Stomach (tissue), 4 donors: ENCODE measurements at regions not wholly inside any gene's neighbourhood (a gene's known extent, or its start where the extent isn't known, plus 50 kb on each side); places are given as distances from the start of the nearest gene placed in this dataset.

Experiments used
- EP300 ChIP-seq: sonication (generic); formaldehyde crosslinking; IDR thresholded peaks from one replicate; pipeline ENCODE4 v1.6.1; 2017; ENCODE audit warnings: antibody characterized with exemption
- POLR2A ChIP-seq, 4 donors: fragments of 450-650 bp; IDR thresholded peaks; one replicate each; pipeline ENCODE4 v1.6.1; 2016; ENCODE audit warnings: antibody characterized with exemption in 4 of 4, control low read depth in 2 of 4, mild to moderate bottlenecking in 1 of 4, moderate library complexity in 1 of 4
- POLR2AphosphoS5 ChIP-seq, 3 donors: sonication (generic); formaldehyde crosslinking; IDR thresholded peaks; one replicate each; pipeline ENCODE4 v1.6.1; 2016; ENCODE audit warnings: antibody characterized with exemption in 3 of 3
- TF ChIP-seq, protein P1 (sequence below), 7 experiments: fragments of 450-650 bp in 4 of 7; fragments of 200-600 bp in 3 of 7; sonication (generic) in 3 of 7; IDR thresholded peaks; one replicate each; pipeline ENCODE4 v1.5.1; 2016 to 2019; ENCODE audit warnings: antibody characterized with exemption in 7 of 7, control low read depth in 2 of 7, mild to moderate bottlenecking in 1 of 7

DNA sequence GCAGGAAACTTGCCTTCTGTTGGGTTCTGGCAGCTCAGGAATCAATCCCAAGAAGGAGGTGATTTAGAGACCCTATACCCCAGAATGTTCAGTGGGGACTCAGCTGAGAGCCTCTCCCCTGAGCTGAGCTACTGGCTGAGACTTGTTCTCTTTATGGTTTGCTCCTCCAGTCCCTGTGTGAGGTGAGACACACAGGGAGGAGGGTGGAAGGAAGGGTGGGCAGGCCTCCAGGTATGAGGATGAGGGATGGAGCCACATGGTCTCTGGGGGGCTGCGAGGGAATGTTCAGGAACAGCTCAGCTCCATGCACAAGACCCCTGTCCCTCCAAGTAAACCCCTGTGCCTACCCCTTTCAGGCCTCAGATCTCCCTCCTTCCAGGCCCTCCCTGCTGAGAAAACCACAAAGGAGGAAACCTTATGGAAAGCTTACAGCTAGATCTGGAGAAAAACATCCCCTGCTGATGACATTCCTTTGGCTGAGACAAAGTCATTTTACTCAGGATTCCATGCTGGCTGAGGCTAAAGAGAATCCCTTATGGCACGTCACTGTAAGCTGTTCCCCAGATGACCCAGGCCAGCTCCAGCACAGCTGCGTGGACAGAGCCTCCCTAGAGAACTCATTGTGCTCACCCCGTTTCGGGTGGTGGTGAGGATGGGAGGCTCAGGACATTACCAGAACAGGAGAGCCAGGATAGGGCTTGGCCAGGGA lies 91.5 kb upstream of the IPO9 start:
- TF ChIP-seq, protein P1, sequence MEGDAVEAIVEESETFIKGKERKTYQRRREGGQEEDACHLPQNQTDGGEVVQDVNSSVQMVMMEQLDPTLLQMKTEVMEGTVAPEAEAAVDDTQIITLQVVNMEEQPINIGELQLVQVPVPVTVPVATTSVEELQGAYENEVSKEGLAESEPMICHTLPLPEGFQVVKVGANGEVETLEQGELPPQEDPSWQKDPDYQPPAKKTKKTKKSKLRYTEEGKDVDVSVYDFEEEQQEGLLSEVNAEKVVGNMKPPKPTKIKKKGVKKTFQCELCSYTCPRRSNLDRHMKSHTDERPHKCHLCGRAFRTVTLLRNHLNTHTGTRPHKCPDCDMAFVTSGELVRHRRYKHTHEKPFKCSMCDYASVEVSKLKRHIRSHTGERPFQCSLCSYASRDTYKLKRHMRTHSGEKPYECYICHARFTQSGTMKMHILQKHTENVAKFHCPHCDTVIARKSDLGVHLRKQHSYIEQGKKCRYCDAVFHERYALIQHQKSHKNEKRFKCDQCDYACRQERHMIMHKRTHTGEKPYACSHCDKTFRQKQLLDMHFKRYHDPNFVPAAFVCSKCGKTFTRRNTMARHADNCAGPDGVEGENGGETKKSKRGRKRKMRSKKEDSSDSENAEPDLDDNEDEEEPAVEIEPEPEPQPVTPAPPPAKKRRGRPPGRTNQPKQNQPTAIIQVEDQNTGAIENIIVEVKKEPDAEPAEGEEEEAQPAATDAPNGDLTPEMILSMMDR (IDR thresholded peaks at IDR 0.05), result no peak
- TF ChIP-seq EP300 (no peak), POLR2A (IDR thresholded peaks at IDR 0.05) (no peak), POLR2AphosphoS5 (IDR thresholded peaks at IDR 0.05) (peak; percentile 19 to 49 (median 21))
